Activated naive CD4-positive, alpha-beta T cell treated with anti-CD3 and anti-CD28 coated beads for 36 hours (primary cell): ENCODE measurements at regions not wholly inside any gene's neighbourhood (a gene's known extent, or its start where the extent isn't known, plus 50 kb on each side); places are given as distances from the start of the nearest gene placed in this dataset.

Source experiments
- CTCF ChIA-PET: fragments of 350-600 bp; sonication (Branson Sonifier 250); formaldehyde crosslinking; loops from one replicate; lab custom pipeline; 2021; ENCODE audit warnings: antibody characterized with exemption; lab: Charles Lee
- DNase-seq: peaks from one replicate; pipeline ENCODE4 v3.0.0-alpha.2; 2020
- H3K27ac Mint-ChIP-seq: one replicate; pipeline ENCODE4 v1.8.0; 2021; ENCODE audit warnings: mild to moderate bottlenecking, mixed read lengths
- H3K27me3 Mint-ChIP-seq: one replicate; pipeline ENCODE4 v1.8.0; 2021; ENCODE audit warnings: low read depth, mixed read lengths
- H3K36me3 Mint-ChIP-seq: one replicate; pipeline ENCODE4 v1.8.0; 2021; ENCODE audit warnings: low read depth, mixed read lengths
- H3K4me1 Mint-ChIP-seq: one replicate; pipeline ENCODE4 v1.8.0; 2021; ENCODE audit warnings: low read depth, mixed read lengths
- H3K4me3 Mint-ChIP-seq: one replicate; pipeline ENCODE4 v1.8.0; 2021; ENCODE audit warnings: mild to moderate bottlenecking, moderate library complexity, mixed read lengths
- H3K9me3 Mint-ChIP-seq: one replicate; pipeline ENCODE4 v1.8.0; 2021; ENCODE audit warnings: mixed read lengths
- intact Hi-C: fragments of 100-400 bp; cut with micrococcal nuclease; formaldehyde crosslinking; loops from one replicate; pipeline ENCODE4 v1.15.1; 2023

DNA sequence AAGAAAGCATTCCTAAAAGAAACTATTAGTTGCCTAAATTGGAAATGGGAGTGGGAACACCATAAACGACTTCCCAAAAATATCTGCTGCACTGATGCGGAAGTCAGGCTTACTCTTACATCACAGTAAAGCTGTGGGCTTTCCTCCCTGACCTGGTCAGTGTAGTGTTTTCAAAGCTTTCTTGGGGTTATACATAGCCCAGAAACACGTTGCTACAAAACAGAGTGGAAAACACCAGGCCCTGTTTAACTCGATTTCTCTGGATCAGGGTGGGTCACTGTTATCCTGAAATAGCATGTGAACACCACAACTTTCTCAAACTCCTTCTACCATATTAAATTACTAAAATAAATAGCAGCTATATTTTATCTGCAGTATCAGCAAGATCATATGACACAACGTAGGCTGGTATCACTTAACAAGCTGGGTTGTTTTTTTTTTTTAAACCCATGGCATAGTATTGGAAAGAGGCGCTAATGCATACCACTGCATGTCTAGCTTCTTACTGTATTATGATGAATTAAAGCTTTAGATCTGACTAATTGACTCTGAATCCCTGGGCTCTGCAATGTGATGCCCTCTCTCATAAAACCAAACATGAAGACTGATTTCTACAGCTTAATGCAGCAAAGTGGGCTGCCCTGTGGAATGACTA is 184.6 kb downstream of the TGFB2 start:
- intact Hi-C loops = loop anchor here (10.0 kb wide), 2 partner anchors 275 to 785 kb away; no protein-coding TSS in a partner anchor
- no peak overlapping the region for H3K4me3 Mint-ChIP-seq
- CTCF ChIA-PET = interaction anchor here (0.7 to 0.9 kb wide), 2 partner anchors 10 to 15 kb away, joined by 3 read pairs; no protein-coding TSS in a partner anchor
- H3K9me3 Mint-ChIP-seq = no peaks in the 10 kb centered on the region
- no peaks in the 10 kb centered on the region for H3K4me1 Mint-ChIP-seq
- DNase-seq = no peak
- H3K27ac Mint-ChIP-seq = no peak overlapping the region
- H3K36me3 Mint-ChIP-seq = no peaks in the 10 kb centered on the region
- peaks cover 14% of the 10 kb centered on the region for H3K27me3 Mint-ChIP-seq

- Mint-ChIP-seq H3K4me3 (no peak overlapping the region), H3K27ac (no peak overlapping the region), H3K4me1 (no peaks in the 10 kb centered on the region), H3K27me3 (peaks cover 13% of the 10 kb centered on the region), H3K36me3 (no peaks in the 10 kb centered on the region), H3K9me3 (no peaks in the 10 kb centered on the region)
- no peak for DNase-seq
- CTCF ChIA-PET = interaction anchor here (1.6 kb wide), 1 partner anchor 8 kb away, joined by 3 read pairs; no protein-coding TSS in a partner anchor
- intact Hi-C loops = no loop called here
Observed at GRCh38 chr1:218531936-218532335, 186.8 kb downstream of the TGFB2 start.

- H3K4me1 Mint-ChIP-seq = no peaks in the 10 kb centered on the region
- H3K9me3 Mint-ChIP-seq = no peaks in the 10 kb centered on the region
- no peak for DNase-seq
- H3K27me3 Mint-ChIP-seq = peaks cover 7% of the 10 kb centered on the region
- no peaks in the 10 kb centered on the region for H3K36me3 Mint-ChIP-seq
- no peak overlapping the region for H3K27ac Mint-ChIP-seq
- intact Hi-C loops = no loop called here
- H3K4me3 Mint-ChIP-seq = no peak overlapping the region
- CTCF ChIA-PET = interaction anchor here (0.6 kb wide), 1 partner anchor 1606 kb away, joined by 3 read pairs; no protein-coding TSS in a partner anchor
Observed at GRCh38 chr1:218536296-218536986, 191.3 kb downstream of the TGFB2 start.

- H3K27me3 Mint-ChIP-seq = peaks cover 7% of the 10 kb centered on the region
- CTCF ChIA-PET = no interaction called here
- H3K4me3 Mint-ChIP-seq = no peak overlapping the region
Observed at GRCh38 chr1:218537122-218537913, 192.2 kb downstream of the TGFB2 start.

DNA sequence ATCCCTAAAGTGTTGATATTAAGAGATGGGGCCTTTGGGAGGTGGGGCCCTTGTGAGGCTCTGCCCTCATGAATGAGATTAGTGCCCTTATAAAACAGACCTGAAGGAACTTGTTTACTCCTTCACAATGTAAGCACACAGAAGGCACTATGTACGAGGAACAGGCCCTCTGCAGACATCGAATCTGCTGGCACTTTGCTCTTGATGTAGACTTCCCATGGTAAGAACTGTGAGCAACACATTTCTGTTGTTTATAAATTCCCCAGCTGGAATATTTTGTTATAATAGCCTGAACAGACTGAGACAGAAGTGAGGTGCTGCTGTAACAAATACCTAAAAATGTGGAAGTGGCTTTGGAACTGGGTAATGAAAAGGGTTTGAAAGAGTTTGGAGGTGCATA is 193.2 kb downstream of the TGFB2 start:
- CTCF ChIA-PET = no interaction called here
- Mint-ChIP-seq H3K4me1 (no peaks in the 10 kb centered on the region), H3K9me3 (no peaks in the 10 kb centered on the region), H3K27ac (no peak overlapping the region), H3K4me3 (no peak overlapping the region), H3K27me3 (peaks cover 5% of the 10 kb centered on the region), H3K36me3 (no peaks in the 10 kb centered on the region)
- intact Hi-C loops = no loop called here
- DNase-seq = no peak

More at GRCh38 chr1:218537122-218537913, 192.2 kb downstream of the TGFB2 start:
- H3K36me3 Mint-ChIP-seq = no peaks in the 10 kb centered on the region
- H3K27ac Mint-ChIP-seq = no peak overlapping the region
- H3K4me1 Mint-ChIP-seq = no peaks in the 10 kb centered on the region
- no peaks in the 10 kb centered on the region for H3K9me3 Mint-ChIP-seq
- intact Hi-C loops = no loop called here
- no peak for DNase-seq

DNA sequence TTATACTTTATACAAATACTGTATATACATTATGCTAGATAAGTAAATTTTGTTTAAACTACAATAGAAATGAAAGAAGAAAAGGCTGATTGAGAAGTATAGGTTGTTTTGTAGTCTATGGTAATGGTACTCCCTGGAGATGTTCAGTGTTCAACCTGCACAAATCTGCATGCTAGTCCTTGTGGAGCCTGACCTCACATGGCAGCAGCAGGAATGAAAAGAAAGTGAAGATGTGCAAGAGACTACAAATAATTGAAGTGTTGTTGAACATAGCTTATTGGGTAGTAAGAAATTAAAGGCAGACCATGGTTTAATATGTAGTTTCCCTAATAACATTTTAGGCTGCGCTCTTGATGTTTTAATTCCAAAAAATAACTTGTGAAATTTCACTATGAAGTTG is 201.2 kb downstream of the TGFB2 start:
- CTCF ChIA-PET = no interaction called here
- Mint-ChIP-seq H3K4me1 (no peaks in the 10 kb centered on the region), H3K27ac (no peak overlapping the region), H3K36me3 (no peaks in the 10 kb centered on the region), H3K4me3 (no peak overlapping the region), H3K9me3 (no peaks in the 10 kb centered on the region), H3K27me3 (no peaks in the 10 kb centered on the region)
- intact Hi-C loops = no loop called here
- DNase-seq = no peak

- CTCF ChIA-PET = no interaction called here
- no peak for DNase-seq
- no peaks in the 10 kb centered on the region for H3K36me3 Mint-ChIP-seq
- H3K4me1 Mint-ChIP-seq = no peaks in the 10 kb centered on the region
- no peaks in the 10 kb centered on the region for H3K27me3 Mint-ChIP-seq
- H3K27ac Mint-ChIP-seq = no peak overlapping the region
- no peaks in the 10 kb centered on the region for H3K9me3 Mint-ChIP-seq
- intact Hi-C loops = no loop called here
- H3K4me3 Mint-ChIP-seq = no peak overlapping the region
Observed at GRCh38 chr1:218547957-218548730, 203.0 kb downstream of the TGFB2 start.

- Mint-ChIP-seq H3K27me3 (no peaks in the 10 kb centered on the region), H3K4me1 (no peaks in the 10 kb centered on the region), H3K9me3 (no peaks in the 10 kb centered on the region), H3K27ac (no peak overlapping the region), H3K4me3 (no peak overlapping the region), H3K36me3 (no peaks in the 10 kb centered on the region)
- CTCF ChIA-PET = no interaction called here
- intact Hi-C loops = no loop called here
- no peak for DNase-seq
Observed at GRCh38 chr1:218548764-218549163, 203.6 kb downstream of the TGFB2 start.

- CTCF ChIA-PET = interaction anchor here (0.6 kb wide), 1 partner anchor 33 kb away, joined by 3 read pairs; no protein-coding TSS in a partner anchor
- no peak for DNase-seq
- Mint-ChIP-seq H3K27me3 (peaks cover 2% of the 10 kb centered on the region), H3K9me3 (no peaks in the 10 kb centered on the region), H3K4me3 (no peak overlapping the region), H3K27ac (no peak overlapping the region), H3K36me3 (no peaks in the 10 kb centered on the region), H3K4me1 (no peaks in the 10 kb centered on the region)
- intact Hi-C loops = no loop called here
Observed at GRCh38 chr1:218553197-218553596, 208.1 kb downstream of the TGFB2 start.

DNA sequence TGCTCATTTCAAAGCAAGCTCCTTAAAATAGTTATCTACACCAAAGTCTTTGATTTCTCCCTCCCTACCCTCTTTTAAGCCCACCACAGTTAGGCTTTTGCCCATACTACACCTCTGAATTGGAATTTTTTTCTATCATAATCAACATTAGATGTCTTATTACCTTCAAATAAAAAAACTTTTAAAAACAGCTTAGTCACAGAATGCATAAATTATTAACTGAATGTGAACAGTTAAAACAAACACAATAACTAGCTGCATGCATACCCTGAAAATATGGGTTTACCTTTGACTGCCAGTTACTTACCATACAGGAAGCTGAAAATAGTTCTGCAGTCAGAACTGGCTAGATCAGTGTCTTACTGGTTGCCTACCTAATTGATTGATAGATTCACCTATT is 210.9 kb downstream of the TGFB2 start:
- H3K4me1 Mint-ChIP-seq = no peaks in the 10 kb centered on the region
- no peaks in the 10 kb centered on the region for H3K9me3 Mint-ChIP-seq
- no peak overlapping the region for H3K4me3 Mint-ChIP-seq
- DNase-seq = no peak
- CTCF ChIA-PET = no interaction called here
- H3K27me3 Mint-ChIP-seq = peaks cover 2% of the 10 kb centered on the region
- H3K36me3 Mint-ChIP-seq = no peaks in the 10 kb centered on the region
- no peak overlapping the region for H3K27ac Mint-ChIP-seq
- intact Hi-C loops = no loop called here

GRCh38 chr1:218557731-218558130 is 212.6 kb downstream of the TGFB2 start:
- CTCF ChIA-PET = no interaction called here
- no peaks in the 10 kb centered on the region for H3K36me3 Mint-ChIP-seq
- H3K9me3 Mint-ChIP-seq = no peaks in the 10 kb centered on the region
- peaks cover 2% of the 10 kb centered on the region for H3K27me3 Mint-ChIP-seq
- DNase-seq = no peak
- H3K27ac Mint-ChIP-seq = no peak overlapping the region
- H3K4me3 Mint-ChIP-seq = no peak overlapping the region
- intact Hi-C loops = no loop called here
- H3K4me1 Mint-ChIP-seq = no peaks in the 10 kb centered on the region

DNA sequence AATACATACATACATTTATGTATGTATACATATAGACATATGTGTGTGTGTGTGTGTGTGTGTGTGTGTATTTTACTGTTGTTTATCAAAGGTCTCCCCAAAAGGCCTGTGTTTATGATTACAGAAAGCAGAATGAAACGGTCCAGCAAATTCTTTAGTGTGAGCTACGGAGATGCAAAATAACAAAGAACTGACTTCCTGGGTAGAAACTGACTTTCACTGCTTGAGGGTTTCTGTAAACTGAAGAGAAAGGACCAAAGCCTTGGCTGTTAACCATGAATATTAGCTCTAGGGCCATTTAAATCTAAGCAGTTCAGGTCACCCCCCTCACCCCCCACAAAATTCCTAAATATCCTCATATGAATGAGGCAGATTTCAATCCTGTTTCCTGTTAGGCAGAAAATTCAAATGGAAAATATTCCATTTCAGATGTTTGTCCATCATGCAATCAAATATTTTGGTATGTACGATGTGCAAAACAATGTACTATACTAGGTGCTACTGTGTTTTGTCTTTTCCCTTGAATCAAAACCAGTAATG is 213.2 kb downstream of the TGFB2 start:
- no peaks in the 10 kb centered on the region for H3K9me3 Mint-ChIP-seq
- no peaks in the 10 kb centered on the region for H3K4me1 Mint-ChIP-seq
- intact Hi-C loops = no loop called here
- H3K27me3 Mint-ChIP-seq = peaks cover 2% of the 10 kb centered on the region
- H3K4me3 Mint-ChIP-seq = no peak overlapping the region
- DNase-seq = no peak
- no peaks in the 10 kb centered on the region for H3K36me3 Mint-ChIP-seq
- CTCF ChIA-PET = no interaction called here
- no peak overlapping the region for H3K27ac Mint-ChIP-seq
